ENCODE measurements at regions not wholly inside any gene's neighbourhood (a gene's known extent, or its start where the extent isn't known, plus 50 kb on each side); places are given as distances from the start of the nearest gene placed in this dataset.

DNA sequence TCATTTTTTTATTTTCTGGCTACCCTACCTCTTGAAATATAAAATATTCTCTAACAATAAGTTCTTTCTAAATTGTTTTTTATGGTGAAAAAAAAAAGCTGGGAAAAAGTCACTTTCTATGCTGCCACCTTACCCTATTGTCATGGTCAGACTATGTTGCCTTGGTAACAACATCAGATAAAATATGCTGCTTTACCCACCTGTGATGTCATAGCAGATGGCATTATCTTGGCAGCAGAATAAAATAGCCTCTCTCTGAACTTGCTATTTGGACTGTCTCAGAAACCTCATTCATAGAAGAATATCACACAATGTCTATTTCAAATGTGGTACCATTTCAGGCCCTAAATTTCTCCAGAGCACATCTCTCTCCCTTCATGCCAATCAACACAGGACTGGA is 69.6 kb upstream of the SGIP1 start:
- TF ChIP-seq POLR2A (IDR thresholded peaks at IDR 0.05) (no peak), CTCF (IDR thresholded peaks at IDR 0.05) (no peak)
